ENCODE measurements at regions not wholly inside any gene's neighbourhood (a gene's known extent, or its start where the extent isn't known, plus 50 kb on each side); places are given as distances from the start of the nearest gene placed in this dataset.
"Not testable (repeated sequence)": the region's sequence is repeated elsewhere in the genome, so short reads cannot be mapped to it uniquely, and the experiment has no call there.

DNA sequence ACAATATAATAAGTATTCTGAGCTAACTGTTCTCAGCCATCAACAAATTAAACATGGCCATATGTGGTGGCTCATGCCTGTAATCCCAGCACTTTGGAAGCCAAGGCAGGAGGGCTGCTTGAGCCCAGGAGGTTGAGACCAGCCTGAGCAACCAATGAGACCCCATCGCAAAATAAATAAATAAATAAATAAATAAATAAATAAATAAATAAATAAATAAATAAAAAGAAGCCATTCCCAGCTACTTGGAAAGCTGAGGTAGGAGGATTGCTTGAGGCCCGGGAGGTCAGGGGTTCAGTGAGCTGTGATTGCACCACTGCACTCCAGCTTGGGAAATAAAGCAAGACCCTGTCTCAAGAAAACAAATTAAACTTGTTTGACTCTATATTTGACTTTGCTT lies 1256.4 kb downstream of the EFNA5 start:
- no peak for DNase-seq

DNA sequence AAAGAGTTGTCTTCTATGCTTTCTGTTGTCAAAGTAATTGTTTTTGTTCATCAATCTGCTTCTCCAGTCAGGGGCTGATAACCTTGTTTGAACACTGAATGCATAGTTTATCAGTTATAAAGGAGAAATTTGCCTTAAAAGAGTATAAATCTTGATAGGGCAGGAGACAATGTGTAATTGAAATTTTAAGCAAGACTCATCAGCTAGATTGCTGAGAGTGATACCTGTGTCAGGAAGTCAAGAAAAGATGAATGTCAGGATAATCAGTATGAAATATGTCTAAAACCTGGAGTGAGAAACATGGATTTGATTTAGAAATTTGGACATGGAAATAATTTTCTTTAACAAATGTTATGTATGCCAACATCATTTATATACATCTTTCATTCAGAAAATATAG lies 1258.1 kb downstream of the EFNA5 start:
- no peak for DNase-seq

- no peak for DNase-seq
These were observed 1262.2 kb downstream of the EFNA5 start for GRCh38 chr5:106408570-106408969.

GRCh38 chr5:106408141-106408540 lies 1262.6 kb downstream of the EFNA5 start:
- DNase-seq: no peak

- no peak for DNase-seq
These were observed 1269.2 kb downstream of the EFNA5 start for GRCh38 chr5:106401561-106401960.

DNA sequence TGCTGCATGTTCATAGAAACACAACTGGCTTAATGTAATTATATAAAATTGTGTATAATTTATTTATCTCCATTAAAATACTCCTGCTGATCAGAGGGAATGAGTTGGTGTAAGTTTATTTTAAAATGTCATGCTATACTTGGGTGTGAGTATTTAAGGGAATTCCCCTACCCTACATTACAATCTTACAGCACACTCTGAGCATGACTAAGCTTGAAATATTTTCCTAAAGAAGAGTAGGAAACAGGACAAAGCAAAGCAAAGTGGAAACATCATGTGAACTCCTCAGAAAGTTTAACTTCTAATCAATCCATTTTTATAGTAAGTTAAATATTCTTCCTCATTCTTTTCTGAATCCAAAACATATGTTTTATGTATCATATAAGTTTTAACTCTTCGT lies 1271.3 kb downstream of the EFNA5 start:
- no peak for DNase-seq

DNA sequence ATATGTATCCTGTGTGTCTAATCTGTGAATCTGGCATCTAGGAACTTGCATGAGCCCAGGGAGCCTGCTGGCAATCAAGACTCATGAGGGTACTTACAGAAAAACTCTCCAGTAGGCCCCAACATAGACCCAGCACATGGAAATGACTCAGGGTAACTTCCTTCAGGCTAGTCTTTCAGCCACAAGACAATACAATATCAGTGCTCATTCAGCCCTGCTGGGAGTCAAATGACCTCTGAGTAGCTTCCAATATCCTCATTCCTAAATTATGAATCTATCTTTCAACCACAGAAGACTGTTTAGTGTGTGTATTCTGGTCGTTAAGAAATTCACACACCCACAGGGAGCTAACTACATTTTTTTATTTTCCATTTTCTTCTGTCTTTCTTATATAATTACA lies 1273.0 kb downstream of the EFNA5 start:
- DNase-seq: no peak

GRCh38 chr5:106393276-106393675 lies 1277.5 kb downstream of the EFNA5 start:
- no peak for DNase-seq

GRCh38 chr5:106392766-106393165 lies 1278.0 kb downstream of the EFNA5 start:
- no peak for DNase-seq

- not testable (repeated sequence) for DNase-seq
These were observed 1283.0 kb downstream of the EFNA5 start for GRCh38 chr5:106387767-106388166.

DNA sequence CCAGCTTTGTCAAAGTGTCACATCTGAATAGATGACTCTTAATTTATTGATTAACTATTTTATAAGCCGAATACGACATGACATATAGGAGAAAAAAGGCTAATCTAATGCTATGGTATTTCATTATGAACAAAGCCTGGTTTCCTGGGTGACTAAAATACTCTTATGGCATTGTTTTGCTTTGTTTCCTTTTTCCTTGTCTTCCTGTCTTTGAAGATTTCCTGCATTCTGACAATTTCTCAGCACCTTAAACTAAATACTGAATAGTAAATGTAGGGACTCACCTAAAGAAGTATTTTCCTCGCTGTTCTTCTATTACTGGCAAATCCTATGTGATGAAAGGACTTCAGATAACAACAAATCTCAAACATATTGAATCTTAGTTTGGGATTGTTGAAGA lies 1284.5 kb downstream of the EFNA5 start:
- DNase-seq: no peak

- DNase-seq: no peak
These were observed 1290.0 kb downstream of the EFNA5 start for GRCh38 chr5:106380736-106381135.

GRCh38 chr5:106376522-106376921 lies 1294.2 kb downstream of the EFNA5 start:
- no peak for DNase-seq

GRCh38 chr5:106374956-106375355 lies 1295.8 kb downstream of the EFNA5 start:
- DNase-seq: no peak

- no peak for DNase-seq
These were observed 1302.7 kb downstream of the EFNA5 start for GRCh38 chr5:106368021-106368420.

DNA sequence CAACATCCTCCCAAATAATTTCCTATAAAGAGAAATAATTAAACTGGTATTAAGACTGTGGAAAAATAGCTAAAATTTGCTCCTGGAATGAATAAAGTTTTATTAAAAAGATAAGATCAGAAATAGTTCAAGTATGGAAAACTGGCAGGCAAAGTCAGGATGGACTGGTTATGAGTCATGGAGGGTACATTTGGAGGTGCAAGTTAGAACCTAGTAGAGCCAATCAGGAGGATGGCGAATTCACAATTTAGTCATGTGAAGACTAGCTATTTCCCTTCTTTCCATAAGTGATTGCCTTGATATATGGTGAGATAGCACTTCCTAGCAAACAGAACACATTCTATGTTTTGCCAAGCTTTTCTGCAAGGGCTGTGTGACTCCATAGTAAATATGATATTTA lies 1303.5 kb downstream of the EFNA5 start:
- DNase-seq: no peak

- DNase-seq: no peak
These were observed 1307.2 kb downstream of the EFNA5 start for GRCh38 chr5:106363578-106363977.

DNA sequence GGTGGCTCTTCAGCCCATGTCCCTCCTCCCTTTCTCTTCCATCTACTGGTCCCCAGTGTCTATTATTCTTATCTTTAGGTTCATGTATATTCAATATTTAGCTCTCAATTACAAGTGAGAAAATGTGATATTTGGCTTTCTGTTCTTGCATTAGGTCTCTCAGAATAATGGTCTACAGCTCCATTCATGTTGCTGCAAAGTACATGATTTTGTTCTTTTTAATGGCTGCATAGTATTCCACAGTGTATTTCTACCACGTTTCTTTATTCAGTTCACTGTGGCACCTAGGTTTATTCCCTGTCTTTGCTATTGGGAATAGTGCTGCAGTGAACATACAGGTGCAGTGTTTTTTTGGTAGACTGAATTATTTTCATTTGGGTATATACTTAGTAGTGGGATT lies 1308.8 kb downstream of the EFNA5 start:
- DNase-seq: no peak

DNA sequence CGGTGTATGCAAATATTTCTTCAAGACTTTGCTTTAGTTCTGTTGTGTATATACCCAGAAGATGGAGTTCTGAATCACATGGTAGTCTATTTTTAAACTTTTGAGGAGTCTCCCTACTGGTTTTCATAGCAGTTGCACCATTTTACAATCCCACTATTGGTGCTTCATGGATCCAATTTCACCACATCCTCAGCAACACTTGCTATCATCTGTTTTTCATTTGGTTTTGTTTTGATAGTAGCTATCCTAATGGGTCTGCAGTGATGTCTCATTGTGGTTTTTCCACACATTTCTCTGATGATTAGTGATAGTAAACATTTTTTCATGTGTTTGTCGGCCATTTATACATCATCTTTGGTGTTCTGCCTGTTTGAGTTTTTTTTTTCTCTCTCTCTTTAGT lies 1339.3 kb downstream of the EFNA5 start:
- no peak for DNase-seq

- DNase-seq: no peak
These were observed 1346.4 kb downstream of the EFNA5 start for GRCh38 chr5:106324356-106324755.

GRCh38 chr5:106321242-106321641 lies 1349.5 kb downstream of the EFNA5 start:
- DNase-seq: no peak

DNA sequence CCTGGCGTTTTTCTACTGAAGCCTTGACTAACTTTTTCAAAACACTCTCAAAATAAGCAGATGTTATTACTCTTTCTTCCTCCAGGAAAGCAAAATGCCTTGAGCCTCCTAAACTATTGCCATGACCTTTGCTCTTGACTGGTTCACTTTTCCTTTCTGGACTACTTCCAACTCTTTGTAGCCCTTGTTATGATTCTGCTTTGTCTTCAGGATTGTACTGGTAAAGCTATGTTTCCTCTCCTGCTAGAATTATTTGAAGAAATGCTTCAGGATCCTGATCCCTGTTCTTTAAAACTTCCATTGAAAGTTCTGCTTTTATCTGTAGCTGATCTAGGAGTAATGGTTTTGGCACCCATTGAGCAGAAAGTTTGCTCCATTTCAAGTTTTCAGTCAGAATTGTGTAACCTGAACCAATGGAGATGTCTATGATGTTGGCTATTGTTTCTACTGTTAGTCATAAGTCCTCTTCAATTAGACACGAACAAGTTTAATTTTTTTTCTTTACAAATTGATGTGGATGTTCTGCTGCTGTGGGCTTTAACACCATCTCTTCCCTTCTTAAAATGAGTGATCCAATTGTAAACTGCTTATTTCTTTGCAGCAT lies 1356.4 kb downstream of the EFNA5 start:
- DNase-seq: no peak

- DNase-seq: no peak
These were observed 1358.4 kb downstream of the EFNA5 start for GRCh38 chr5:106312360-106312759.

DNA sequence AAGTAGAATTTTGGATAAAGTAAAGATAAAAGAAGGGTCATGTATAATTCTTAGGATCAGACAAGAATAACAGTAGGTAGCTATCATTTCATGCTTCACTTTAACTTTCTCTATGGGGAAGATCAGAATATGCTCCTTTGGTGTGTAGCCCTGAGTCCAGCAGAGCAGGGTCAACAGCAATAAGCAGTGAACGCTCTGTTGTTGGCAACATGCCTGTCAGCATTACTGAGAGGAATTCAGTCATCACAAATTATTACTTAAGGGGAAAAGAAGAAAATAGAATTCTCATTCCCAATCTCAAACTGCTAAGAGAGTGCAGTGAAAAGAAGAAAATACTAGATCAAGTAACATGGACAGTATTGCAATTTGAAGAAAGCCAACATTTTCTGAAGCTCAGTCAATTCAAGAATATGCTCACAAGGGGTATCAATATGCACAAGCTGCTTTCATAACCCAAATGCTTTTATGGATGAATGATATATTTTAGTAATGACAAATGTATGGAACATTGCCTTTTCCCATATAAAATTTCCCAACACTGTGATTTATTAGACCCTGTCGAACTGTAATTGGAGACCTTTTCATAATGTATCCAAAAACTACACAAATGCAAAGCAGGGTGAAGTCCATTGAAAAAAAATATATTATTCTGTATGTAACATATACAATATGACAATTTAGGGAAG lies 1359.4 kb downstream of the EFNA5 start:
- DNase-seq: no peak

- DNase-seq: no peak
These were observed 1363.5 kb downstream of the EFNA5 start for GRCh38 chr5:106307265-106307664.

Data from RPMI8226 (cell line).